ENCODE measurements at regions not wholly inside any gene's neighbourhood (a gene's known extent, or its start where the extent isn't known, plus 50 kb on each side); places are given as distances from the start of the nearest gene placed in this dataset.

- H3K4me3 ChIP-seq (ENCODE audit: control insufficient read depth, low read depth, low read length): no peak overlapping the region
- no peak for TF ChIP-seq CTCF (conservative IDR thresholded peaks at IDR 0.05; ENCODE audit: control insufficient read depth, insufficient read depth, low read depth, low read length)
- no peak for DNase-seq (ENCODE audit: low read depth)
Measured at GRCh38 chr5:124212934-124213333, 533.5 kb downstream of the ZNF608 start.

DNA sequence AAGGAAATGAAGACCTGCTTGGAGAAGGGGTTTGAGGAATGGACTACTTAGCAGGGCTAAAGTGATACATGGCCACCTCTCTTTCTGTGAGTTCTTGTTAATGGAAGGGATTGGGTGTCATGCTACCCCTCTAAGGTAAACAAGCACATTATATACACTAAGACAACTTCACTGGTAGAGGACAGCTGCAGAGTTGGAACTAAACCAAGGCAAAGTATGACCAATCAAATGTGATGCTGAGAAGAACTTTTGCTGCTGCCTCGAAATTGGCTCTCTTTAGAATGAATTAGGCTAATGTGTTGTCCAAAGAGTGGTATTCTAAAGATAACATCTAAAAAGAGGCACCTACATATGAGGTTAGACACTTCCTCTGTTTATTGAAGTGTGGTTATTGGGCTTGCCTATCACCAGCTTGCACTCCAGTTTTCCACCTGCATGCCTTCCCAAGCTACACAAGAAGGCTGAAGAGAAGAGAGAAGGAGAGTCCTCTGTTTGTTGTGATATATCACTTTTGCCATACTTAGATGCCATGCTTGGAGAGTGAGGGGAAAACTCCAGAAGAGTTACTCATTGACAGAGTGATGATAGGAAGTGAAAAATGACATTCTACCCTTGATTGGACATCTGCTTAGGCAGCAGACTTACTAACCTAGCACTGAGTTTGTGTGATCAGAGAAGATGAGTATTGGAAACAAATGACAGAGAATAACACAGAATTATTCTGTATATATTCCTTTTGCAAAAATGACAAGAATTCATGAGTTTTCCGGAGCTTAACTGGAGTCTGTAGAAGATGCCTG, 536.1 kb downstream of the ZNF608 start:
- no peak for TF ChIP-seq CTCF (conservative IDR thresholded peaks at IDR 0.05; ENCODE audit: control insufficient read depth, insufficient read depth, low read depth, low read length)
- no peak for DNase-seq (ENCODE audit: low read depth)

DNA sequence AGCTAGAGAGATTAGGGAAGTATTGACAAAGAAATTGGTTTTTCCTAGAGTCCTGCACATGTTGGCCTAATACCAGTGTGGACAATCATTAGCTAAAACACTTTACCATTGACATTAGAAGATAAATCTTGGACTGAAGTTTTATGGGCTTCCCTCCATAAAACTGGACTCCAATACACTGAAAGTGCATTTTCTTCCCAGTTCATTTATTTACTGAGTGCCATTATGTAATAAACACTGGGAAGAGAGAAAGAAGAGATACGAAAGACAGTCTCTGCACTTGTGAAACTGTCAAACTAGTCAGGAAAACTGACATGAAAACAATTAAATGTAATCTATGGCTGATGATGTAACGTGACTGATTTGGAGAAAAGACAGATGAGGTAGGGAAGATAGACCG, 539.3 kb downstream of the ZNF608 start:
- DNase-seq (ENCODE audit: low read depth): no peak
- no peak for TF ChIP-seq CTCF (conservative IDR thresholded peaks at IDR 0.05; ENCODE audit: control insufficient read depth, insufficient read depth, low read depth, low read length)
- no peak overlapping the region for H3K4me3 ChIP-seq (ENCODE audit: control insufficient read depth, low read depth, low read length)

More for the DNA sequence above, 536.1 kb downstream of the ZNF608 start:
- H3K4me3 ChIP-seq (ENCODE audit: control insufficient read depth, low read depth, low read length): no peak overlapping the region

GRCh38 chr5:124206540-124206939, 539.9 kb downstream of the ZNF608 start:
- no peak overlapping the region for H3K4me3 ChIP-seq (ENCODE audit: control insufficient read depth, low read depth, low read length)
- TF ChIP-seq CTCF (conservative IDR thresholded peaks at IDR 0.05; ENCODE audit: control insufficient read depth, insufficient read depth, low read depth, low read length): no peak
- no peak for DNase-seq (ENCODE audit: low read depth)

- DNase-seq (ENCODE audit: low read depth): no peak
- no peak for TF ChIP-seq CTCF (conservative IDR thresholded peaks at IDR 0.05; ENCODE audit: control insufficient read depth, insufficient read depth, low read depth, low read length)
- no peak overlapping the region for H3K4me3 ChIP-seq (ENCODE audit: control insufficient read depth, low read depth, low read length)
Measured at GRCh38 chr5:124203303-124203702, 543.1 kb downstream of the ZNF608 start.

DNA sequence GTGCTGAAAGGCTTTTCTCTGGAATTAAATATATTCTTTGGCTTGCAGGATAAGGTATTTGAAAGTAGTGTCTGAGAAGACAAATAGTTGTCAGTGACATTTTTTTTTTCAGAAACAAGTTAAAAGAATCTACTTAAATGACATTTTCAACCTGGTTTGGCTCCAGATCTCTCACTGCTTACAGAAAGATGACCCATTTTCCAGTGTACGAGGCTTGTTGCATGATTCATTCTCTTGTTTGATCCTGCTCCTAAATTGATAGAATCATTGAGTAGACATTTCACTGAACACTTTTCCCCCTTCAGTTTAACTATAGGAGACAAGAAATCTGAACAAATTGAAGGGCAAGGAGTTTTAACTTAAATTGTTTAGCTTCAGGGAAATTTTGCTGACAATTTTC, 546.1 kb downstream of the ZNF608 start:
- peak; percentile 38 for DNase-seq (ENCODE audit: low read depth)
- TF ChIP-seq CTCF (conservative IDR thresholded peaks at IDR 0.05; ENCODE audit: control insufficient read depth, insufficient read depth, low read depth, low read length): no peak
- no peak overlapping the region for H3K4me3 ChIP-seq (ENCODE audit: control insufficient read depth, low read depth, low read length)

Measured in fibroblast of mammary gland (primary cell).